ENCODE measurements at regions not wholly inside any gene's neighbourhood (a gene's known extent, or its start where the extent isn't known, plus 50 kb on each side); places are given as distances from the start of the nearest gene placed in this dataset.

- TF ChIP-seq CTCF (conservative IDR thresholded peaks at IDR 0.05; ENCODE audit: low read depth, low read length) = no peak
- no peak for TF ChIP-seq EZH2 (IDR thresholded peaks at IDR 0.05; ENCODE audit: low read length, unreplicated experiment)
These were observed 1118.2 kb downstream of the BRD1 start for GRCh38 chr22:48709453-48709852.

Measured in PC-3 (cell line).